GM18505 (cell line): ENCODE measurements at regions not wholly inside any gene's neighbourhood (a gene's known extent, or its start where the extent isn't known, plus 50 kb on each side); places are given as distances from the start of the nearest gene placed in this dataset.
"Not testable (repeated sequence)": the region's sequence is repeated elsewhere in the genome, so short reads cannot be mapped to it uniquely, and the experiment has no call there.

Experiments used
- ATAC-seq: cut with Tn5 transposase; IDR thresholded peaks from one replicate; pipeline ENCODE4 v1.9.1; 2021; ENCODE audit not compliant: unreplicated experiment
- POLR2A ChIP-seq: IDR thresholded peaks from 4 replicates; pipeline ENCODE4 v1.6.1; 2011; ENCODE audit warnings: borderline replicate concordance; ENCODE audit not compliant: insufficient read depth, insufficient read length; ENCODE audit errors: extremely low read depth

- ATAC-seq, result no peak
- TF ChIP-seq POLR2A, result no peak
Measured at GRCh38 chr4:164058776-164059445, 564.4 kb downstream of the TMA16 start.

GRCh38 chr4:164060456-164060855 lies 566.0 kb downstream of the TMA16 start:
- TF ChIP-seq POLR2A, result no peak
- no peak for ATAC-seq

- no peak for ATAC-seq
- TF ChIP-seq POLR2A, result no peak
Measured at GRCh38 chr4:164068392-164068791, 573.9 kb downstream of the TMA16 start.

GRCh38 chr4:164070625-164071024 lies 576.1 kb downstream of the TMA16 start:
- TF ChIP-seq POLR2A, result no peak
- no peak for ATAC-seq

GRCh38 chr4:164081371-164081770 lies 586.9 kb downstream of the TMA16 start:
- ATAC-seq, result no peak
- no peak for TF ChIP-seq POLR2A

GRCh38 chr4:164081801-164082200 lies 587.3 kb downstream of the TMA16 start:
- TF ChIP-seq POLR2A, result no peak
- ATAC-seq, result no peak

- ATAC-seq, result no peak
- no peak for TF ChIP-seq POLR2A
Measured at GRCh38 chr4:164087733-164088132, 593.2 kb downstream of the TMA16 start.

- no peak for ATAC-seq
- no peak for TF ChIP-seq POLR2A
Measured at GRCh38 chr4:164095313-164096110, 601.0 kb downstream of the TMA16 start.

- ATAC-seq, result no peak
- no peak for TF ChIP-seq POLR2A
Measured at GRCh38 chr4:164096766-164097518, 602.5 kb downstream of the TMA16 start.

GRCh38 chr4:164100741-164101365 lies 606.4 kb downstream of the TMA16 start:
- not testable (repeated sequence) for ATAC-seq

GRCh38 chr4:164108971-164109370 lies 614.5 kb downstream of the TMA16 start:
- no peak for TF ChIP-seq POLR2A
- no peak for ATAC-seq

GRCh38 chr4:164109503-164109902 lies 615.0 kb downstream of the TMA16 start:
- no peak for TF ChIP-seq POLR2A
- no peak for ATAC-seq

GRCh38 chr4:164115236-164115635 lies 620.7 kb downstream of the TMA16 start:
- TF ChIP-seq POLR2A, result no peak
- no peak for ATAC-seq
